ENCODE measurements at regions not wholly inside any gene's neighbourhood (a gene's known extent, or its start where the extent isn't known, plus 50 kb on each side); places are given as distances from the start of the nearest gene placed in this dataset.

DNA sequence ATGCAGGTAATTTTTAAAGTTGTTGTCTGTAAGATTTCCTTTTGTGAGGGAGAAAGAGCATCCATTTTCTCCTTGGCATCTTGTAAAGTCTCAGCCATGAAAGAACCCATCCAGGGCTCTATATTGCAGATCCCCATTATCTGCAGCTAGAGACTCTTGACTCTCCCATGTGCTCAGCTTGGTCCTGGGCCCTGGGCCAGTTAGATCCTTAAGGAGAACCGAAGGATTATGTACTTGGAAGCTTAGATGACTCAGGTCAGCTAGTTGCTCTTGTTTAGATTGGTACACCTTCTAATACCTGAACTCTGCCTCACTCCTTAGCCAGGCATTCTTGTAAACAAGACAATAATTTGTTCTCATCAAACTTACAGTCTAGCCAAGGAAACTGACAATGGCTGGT, 1617.6 kb downstream of the KHDRBS2 start:
- TF ChIP-seq YY1 (tag by site-specific recombination; IDR thresholded peaks at IDR 0.05) (no peak), ZFHX2 (tag by site-specific recombination; conservative IDR thresholded peaks at IDR 0.05) (no peak), ZNF549 (tag by site-specific recombination; IDR thresholded peaks at IDR 0.05) (no peak)
- TF ChIP-seq, protein P1, sequence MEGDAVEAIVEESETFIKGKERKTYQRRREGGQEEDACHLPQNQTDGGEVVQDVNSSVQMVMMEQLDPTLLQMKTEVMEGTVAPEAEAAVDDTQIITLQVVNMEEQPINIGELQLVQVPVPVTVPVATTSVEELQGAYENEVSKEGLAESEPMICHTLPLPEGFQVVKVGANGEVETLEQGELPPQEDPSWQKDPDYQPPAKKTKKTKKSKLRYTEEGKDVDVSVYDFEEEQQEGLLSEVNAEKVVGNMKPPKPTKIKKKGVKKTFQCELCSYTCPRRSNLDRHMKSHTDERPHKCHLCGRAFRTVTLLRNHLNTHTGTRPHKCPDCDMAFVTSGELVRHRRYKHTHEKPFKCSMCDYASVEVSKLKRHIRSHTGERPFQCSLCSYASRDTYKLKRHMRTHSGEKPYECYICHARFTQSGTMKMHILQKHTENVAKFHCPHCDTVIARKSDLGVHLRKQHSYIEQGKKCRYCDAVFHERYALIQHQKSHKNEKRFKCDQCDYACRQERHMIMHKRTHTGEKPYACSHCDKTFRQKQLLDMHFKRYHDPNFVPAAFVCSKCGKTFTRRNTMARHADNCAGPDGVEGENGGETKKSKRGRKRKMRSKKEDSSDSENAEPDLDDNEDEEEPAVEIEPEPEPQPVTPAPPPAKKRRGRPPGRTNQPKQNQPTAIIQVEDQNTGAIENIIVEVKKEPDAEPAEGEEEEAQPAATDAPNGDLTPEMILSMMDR (tag by site-specific recombination; IDR thresholded peaks at IDR 0.05): no peak
- TF ChIP-seq, protein P2, sequence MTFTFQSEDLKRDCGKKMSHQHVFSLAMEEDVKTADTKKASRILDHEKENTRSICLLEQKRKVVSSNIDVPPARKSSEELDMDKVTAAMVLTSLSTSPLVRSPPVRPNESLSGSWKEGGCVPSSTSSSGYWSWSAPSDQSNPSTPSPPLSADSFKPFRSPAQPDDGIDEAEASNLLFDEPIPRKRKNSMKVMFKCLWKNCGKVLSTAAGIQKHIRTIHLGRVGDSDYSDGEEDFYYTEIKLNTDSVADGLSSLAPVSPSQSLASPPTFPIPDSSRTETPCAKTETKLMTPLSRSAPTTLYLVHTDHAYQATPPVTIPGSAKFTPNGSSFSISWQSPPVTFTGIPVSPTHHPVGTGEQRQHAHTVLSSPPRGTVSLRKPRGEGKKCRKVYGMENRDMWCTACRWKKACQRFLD (tag by site-specific recombination; IDR thresholded peaks at IDR 0.05): no peak
- TF ChIP-seq, protein P3, sequence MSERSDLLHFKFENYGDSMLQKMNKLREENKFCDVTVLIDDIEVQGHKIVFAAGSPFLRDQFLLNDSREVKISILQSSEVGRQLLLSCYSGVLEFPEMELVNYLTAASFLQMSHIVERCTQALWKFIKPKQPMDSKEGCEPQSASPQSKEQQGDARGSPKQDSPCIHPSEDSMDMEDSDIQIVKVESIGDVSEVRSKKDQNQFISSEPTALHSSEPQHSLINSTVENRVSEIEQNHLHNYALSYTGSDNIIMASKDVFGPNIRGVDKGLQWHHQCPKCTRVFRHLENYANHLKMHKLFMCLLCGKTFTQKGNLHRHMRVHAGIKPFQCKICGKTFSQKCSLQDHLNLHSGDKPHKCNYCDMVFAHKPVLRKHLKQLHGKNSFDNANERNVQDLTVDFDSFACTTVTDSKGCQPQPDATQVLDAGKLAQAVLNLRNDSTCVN (tag by site-specific recombination; optimal IDR thresholded peaks at IDR 0.05): no peak

Measured in HEK293 (cell line).